ENCODE measurements at regions not wholly inside any gene's neighbourhood (a gene's known extent, or its start where the extent isn't known, plus 50 kb on each side); places are given as distances from the start of the nearest gene placed in this dataset.

DNA sequence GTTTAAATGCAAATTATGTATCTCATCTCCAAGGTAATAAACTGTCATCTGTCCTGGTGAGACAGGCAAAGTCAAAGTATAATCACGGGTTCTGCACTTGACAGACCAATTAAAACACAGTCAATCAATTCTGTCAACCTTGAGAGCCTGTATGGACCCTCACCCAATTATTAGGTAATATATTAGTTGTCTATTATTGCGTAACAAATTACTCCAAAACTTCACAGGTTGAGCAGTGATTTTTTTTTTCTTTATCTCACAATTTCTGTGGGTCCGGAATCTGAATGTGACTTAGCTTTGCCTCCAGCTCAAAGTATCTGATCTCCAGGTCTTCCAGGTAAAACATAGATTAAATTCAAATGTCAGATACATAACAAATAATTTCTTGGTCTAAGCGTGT lies 707.4 kb upstream of the ARGLU1 start:
- Histone ChIP-seq H3K9me3 (ENCODE audit: insufficient read depth, low read length) (no peaks in the 10 kb centered on the region), H3K9ac (ENCODE audit: low read length) (no peak overlapping the region), H2AFZ (ENCODE audit: low read depth, low read length, severe bottlenecking) (no peak overlapping the region), H3F3A (ENCODE audit: insufficient read depth) (no peaks in the 10 kb centered on the region), H3K27ac (ENCODE audit: low read depth, low read length) (no peak overlapping the region), H3K79me2 (ENCODE audit: insufficient read depth, low read length) (no peaks in the 10 kb centered on the region), H3K4me3 (ENCODE audit: insufficient read depth, low read length, poor library complexity, severe bottlenecking) (no peak overlapping the region), H3K9me2 (replicated peaks; ENCODE audit: insufficient read depth, low read length) (no peaks in the 10 kb centered on the region), H3K4me2 (ENCODE audit: low read depth, low read length, poor library complexity, severe bottlenecking) (no peak overlapping the region), H4K20me1 (ENCODE audit: low read depth, low read length) (no peaks in the 10 kb centered on the region), H3K27me3 (ENCODE audit: low read length) (no peaks in the 10 kb centered on the region), H3K36me3 (ENCODE audit: low read length) (no peaks in the 10 kb centered on the region)
- TF ChIP-seq EZH2phosphoT487 (conservative IDR thresholded peaks at IDR 0.05; ENCODE audit: low read length), result no peak
- TF ChIP-seq, protein P1, sequence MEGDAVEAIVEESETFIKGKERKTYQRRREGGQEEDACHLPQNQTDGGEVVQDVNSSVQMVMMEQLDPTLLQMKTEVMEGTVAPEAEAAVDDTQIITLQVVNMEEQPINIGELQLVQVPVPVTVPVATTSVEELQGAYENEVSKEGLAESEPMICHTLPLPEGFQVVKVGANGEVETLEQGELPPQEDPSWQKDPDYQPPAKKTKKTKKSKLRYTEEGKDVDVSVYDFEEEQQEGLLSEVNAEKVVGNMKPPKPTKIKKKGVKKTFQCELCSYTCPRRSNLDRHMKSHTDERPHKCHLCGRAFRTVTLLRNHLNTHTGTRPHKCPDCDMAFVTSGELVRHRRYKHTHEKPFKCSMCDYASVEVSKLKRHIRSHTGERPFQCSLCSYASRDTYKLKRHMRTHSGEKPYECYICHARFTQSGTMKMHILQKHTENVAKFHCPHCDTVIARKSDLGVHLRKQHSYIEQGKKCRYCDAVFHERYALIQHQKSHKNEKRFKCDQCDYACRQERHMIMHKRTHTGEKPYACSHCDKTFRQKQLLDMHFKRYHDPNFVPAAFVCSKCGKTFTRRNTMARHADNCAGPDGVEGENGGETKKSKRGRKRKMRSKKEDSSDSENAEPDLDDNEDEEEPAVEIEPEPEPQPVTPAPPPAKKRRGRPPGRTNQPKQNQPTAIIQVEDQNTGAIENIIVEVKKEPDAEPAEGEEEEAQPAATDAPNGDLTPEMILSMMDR (IDR thresholded peaks at IDR 0.05; ENCODE audit: insufficient read depth, low read length, poor library complexity, severe bottlenecking), result no peak

DNA sequence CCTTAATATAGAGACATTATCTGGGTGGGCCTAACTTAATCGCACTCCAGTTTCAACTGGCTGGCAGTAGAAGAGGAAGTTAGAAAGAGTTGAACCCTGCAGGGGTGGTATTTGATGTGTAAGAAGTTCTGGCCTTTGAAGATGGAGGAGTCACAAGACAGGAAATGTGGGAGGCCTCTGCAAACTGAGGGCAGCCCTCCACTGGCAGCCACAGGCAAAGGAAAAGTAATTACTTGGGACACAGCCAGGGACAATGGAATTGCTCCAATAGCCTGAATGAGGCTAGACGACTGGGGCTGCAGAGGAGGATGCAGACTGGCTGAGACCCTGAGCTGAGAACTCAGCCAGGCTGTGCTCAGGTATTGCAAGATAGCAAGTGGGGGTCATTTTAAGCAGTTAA lies 703.3 kb upstream of the ARGLU1 start:
- H2AFZ ChIP-seq (ENCODE audit: low read depth, low read length, severe bottlenecking), result no peak overlapping the region

DNA sequence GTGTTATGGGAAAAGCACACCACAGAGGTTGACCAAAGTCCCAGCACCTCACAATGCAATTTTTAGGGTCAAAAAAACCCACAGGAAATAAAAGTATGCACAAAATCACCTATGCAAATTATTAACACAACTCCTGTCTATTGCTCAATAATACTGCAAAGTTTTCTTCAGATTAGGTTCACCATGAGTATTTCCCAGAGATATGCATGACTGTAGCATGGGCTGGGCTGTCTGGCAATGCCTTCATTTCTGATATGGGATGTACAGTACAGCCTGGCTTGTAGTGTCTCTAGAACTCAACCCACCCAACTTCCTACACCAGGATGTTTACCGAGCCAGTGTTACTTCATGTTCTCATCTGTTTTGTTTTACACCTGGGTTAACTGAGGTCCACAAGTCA lies 698.7 kb upstream of the ARGLU1 start:
- Histone ChIP-seq H3K9me3 (ENCODE audit: insufficient read depth, low read length) (no peaks in the 10 kb centered on the region), H3K27me3 (ENCODE audit: low read length) (no peaks in the 10 kb centered on the region), H3K9ac (ENCODE audit: low read length) (no peak overlapping the region), H2AFZ (ENCODE audit: low read depth, low read length, severe bottlenecking) (no peak overlapping the region), H3K36me3 (ENCODE audit: low read length) (no peaks in the 10 kb centered on the region), H3F3A (ENCODE audit: insufficient read depth) (no peaks in the 10 kb centered on the region), H4K20me1 (ENCODE audit: low read depth, low read length) (no peaks in the 10 kb centered on the region), H3K9me2 (replicated peaks; ENCODE audit: insufficient read depth, low read length) (no peaks in the 10 kb centered on the region), H3K4me3 (ENCODE audit: insufficient read depth, low read length, poor library complexity, severe bottlenecking) (no peak overlapping the region), H3K27ac (ENCODE audit: low read depth, low read length) (no peak overlapping the region), H3K79me2 (ENCODE audit: insufficient read depth, low read length) (no peaks in the 10 kb centered on the region), H3K4me2 (ENCODE audit: low read depth, low read length, poor library complexity, severe bottlenecking) (no peak overlapping the region)
- TF ChIP-seq, protein P1 (IDR thresholded peaks at IDR 0.05; ENCODE audit: insufficient read depth, low read length, poor library complexity, severe bottlenecking), result no peak
- no peak for TF ChIP-seq EZH2phosphoT487 (conservative IDR thresholded peaks at IDR 0.05; ENCODE audit: low read length)

More for the DNA sequence above, 703.3 kb upstream of the ARGLU1 start:
- Histone ChIP-seq H3F3A (ENCODE audit: insufficient read depth) (no peaks in the 10 kb centered on the region), H3K79me2 (ENCODE audit: insufficient read depth, low read length) (no peaks in the 10 kb centered on the region), H3K4me2 (ENCODE audit: low read depth, low read length, poor library complexity, severe bottlenecking) (no peak overlapping the region), H3K27ac (ENCODE audit: low read depth, low read length) (no peak overlapping the region), H4K20me1 (ENCODE audit: low read depth, low read length) (no peaks in the 10 kb centered on the region), H3K9ac (ENCODE audit: low read length) (no peak overlapping the region), H3K27me3 (ENCODE audit: low read length) (no peaks in the 10 kb centered on the region), H3K4me3 (ENCODE audit: insufficient read depth, low read length, poor library complexity, severe bottlenecking) (no peak overlapping the region), H3K9me3 (ENCODE audit: insufficient read depth, low read length) (no peaks in the 10 kb centered on the region), H3K9me2 (replicated peaks; ENCODE audit: insufficient read depth, low read length) (no peaks in the 10 kb centered on the region), H3K36me3 (ENCODE audit: low read length) (no peaks in the 10 kb centered on the region)
- TF ChIP-seq, protein P1 (IDR thresholded peaks at IDR 0.05; ENCODE audit: insufficient read depth, low read length, poor library complexity, severe bottlenecking), result no peak
- no peak for TF ChIP-seq EZH2phosphoT487 (conservative IDR thresholded peaks at IDR 0.05; ENCODE audit: low read length)

Data from SU-DHL-6 (cell line).